GM12872 (cell line): ENCODE measurements at regions not wholly inside any gene's neighbourhood (a gene's known extent, or its start where the extent isn't known, plus 50 kb on each side); places are given as distances from the start of the nearest gene placed in this dataset.

Source experiments
- CTCF ChIP-seq: IDR thresholded peaks from 3 replicates; pipeline ENCODE4 v1.5.1; 2011; ENCODE audit warnings: low read depth, mild to moderate bottlenecking, low read length, moderate library complexity; ENCODE audit not compliant: insufficient read depth

GRCh38 chr5:3197304-3198073 lies 398.1 kb upstream of the IRX1 start:
- no peak for TF ChIP-seq CTCF

DNA sequence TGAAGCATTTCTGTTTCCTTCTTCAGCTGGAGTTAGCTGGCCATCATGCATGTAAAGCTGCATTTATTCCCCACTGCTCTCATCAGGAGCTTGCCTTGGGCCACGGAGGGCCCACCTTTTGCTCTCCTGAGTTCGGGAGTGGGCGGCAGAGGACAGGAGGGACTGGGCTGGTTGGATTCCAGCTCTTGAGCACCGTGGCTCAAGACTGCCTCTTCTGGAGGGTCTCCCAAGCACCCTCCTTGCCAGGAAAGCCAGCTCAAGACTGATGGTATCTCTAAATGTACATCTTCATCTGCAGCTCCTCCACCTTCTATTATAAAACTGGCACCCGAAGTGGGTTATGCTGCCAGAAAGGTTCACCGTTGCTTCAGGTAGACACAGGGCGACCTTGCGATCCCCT lies 399.6 kb upstream of the IRX1 start:
- no peak for TF ChIP-seq CTCF

GRCh38 chr5:3194684-3195083 lies 400.9 kb upstream of the IRX1 start:
- TF ChIP-seq CTCF: no peak

DNA sequence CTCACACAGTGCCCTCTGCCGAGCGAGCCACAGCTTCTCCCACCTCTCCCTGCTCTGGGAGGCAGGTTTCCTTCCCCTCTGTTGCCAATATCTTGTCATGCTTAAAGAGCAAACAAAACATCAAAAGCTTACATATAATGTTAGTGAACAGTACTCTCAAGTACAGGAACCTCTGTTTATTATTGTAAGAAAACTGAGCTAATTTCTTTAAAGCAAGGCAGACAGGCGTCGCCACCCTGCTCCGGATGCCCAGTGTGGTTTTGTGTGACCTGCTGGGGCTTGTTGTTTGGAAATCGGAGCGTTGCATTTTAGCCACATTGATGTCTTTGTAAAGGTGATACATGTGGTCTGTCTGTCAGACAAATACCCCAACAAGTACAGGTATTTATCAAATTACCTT lies 401.4 kb upstream of the IRX1 start:
- TF ChIP-seq CTCF: no peak

DNA sequence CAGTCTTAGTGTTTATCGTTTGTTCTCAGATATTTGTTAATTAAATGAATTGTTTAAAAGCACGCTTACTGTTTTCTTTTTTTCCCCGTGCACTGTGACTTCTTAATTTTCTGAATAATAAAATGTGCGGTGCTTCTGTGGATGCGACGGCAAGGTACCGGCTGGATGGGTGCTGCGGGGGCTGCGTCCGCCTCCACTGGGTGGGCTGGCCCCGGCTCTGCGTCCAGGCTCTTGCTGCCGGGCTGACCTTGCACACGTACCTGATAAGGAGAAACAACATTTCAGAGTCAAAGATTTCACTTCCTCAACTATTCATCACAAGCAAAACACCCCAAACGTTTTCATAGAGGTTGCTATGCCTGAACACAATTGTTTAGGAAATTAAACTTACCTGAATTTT lies 404.0 kb upstream of the IRX1 start:
- no peak for TF ChIP-seq CTCF

GRCh38 chr5:3190930-3191329 lies 404.7 kb upstream of the IRX1 start:
- TF ChIP-seq CTCF: no peak

DNA sequence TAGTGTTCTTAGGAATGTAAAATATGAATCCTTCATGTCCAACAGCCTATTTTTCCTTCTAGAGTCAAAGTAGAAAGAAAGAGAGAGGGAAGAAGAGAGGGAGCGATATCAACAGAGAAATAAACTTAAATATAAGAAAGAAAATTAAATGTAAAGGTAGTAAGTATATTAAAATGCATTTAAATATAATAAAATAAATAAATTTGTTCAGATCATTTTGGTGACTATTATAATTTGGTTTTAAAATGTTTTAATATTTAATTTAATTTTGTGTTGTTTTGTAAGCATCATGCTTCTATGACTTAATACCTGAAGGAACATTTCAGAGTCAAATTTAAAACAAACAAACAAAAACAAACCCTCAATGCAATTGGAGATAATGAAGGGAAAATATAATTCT lies 405.2 kb upstream of the IRX1 start:
- no peak for TF ChIP-seq CTCF
